ENCODE measurements at regions not wholly inside any gene's neighbourhood (a gene's known extent, or its start where the extent isn't known, plus 50 kb on each side); places are given as distances from the start of the nearest gene placed in this dataset.
"Not testable (repeated sequence)": the region's sequence is repeated elsewhere in the genome, so short reads cannot be mapped to it uniquely, and the experiment has no call there.

- TF ChIP-seq, protein P1, sequence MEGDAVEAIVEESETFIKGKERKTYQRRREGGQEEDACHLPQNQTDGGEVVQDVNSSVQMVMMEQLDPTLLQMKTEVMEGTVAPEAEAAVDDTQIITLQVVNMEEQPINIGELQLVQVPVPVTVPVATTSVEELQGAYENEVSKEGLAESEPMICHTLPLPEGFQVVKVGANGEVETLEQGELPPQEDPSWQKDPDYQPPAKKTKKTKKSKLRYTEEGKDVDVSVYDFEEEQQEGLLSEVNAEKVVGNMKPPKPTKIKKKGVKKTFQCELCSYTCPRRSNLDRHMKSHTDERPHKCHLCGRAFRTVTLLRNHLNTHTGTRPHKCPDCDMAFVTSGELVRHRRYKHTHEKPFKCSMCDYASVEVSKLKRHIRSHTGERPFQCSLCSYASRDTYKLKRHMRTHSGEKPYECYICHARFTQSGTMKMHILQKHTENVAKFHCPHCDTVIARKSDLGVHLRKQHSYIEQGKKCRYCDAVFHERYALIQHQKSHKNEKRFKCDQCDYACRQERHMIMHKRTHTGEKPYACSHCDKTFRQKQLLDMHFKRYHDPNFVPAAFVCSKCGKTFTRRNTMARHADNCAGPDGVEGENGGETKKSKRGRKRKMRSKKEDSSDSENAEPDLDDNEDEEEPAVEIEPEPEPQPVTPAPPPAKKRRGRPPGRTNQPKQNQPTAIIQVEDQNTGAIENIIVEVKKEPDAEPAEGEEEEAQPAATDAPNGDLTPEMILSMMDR (IDR thresholded peaks at IDR 0.05; ENCODE audit: borderline replicate concordance) = no peak
- no peak for DNase-seq
- Histone ChIP-seq H3K27me3 (ENCODE audit: low read depth) (no peaks in the 10 kb centered on the region), H3K4me1 (peaks cover 11% of the 10 kb centered on the region), H3K27ac (replicated peaks) (peak overlapping the region; percentile 14), H3K36me3 (no peaks in the 10 kb centered on the region), H3K9me3 (replicated peaks) (peaks cover 26% of the 10 kb centered on the region), H3K4me3 (peak overlapping the region; percentile 13)
- intact Hi-C loops (cut with micrococcal nuclease) = no loop called here
Measured at GRCh38 chr6:4472969-4473642, 303.1 kb upstream of the CDYL start.

DNA sequence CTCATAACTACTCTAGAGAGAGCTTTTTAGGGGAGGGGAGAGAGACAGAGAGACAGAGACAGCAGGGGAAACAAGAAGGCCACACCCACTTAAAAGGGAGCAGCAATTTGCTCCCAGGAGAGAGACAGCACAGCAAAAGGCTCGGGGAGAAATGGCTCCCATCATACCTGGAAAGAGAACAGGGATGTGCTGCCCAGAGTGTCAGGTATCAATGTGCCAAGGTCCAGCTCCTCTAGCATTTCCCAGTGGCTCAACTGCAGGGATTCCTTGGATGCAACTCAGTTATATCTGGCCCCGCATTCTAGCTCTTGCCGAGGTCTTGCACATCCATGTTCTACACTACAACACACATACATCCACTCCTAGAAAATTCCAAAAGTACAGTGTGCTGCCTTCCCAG, 304.0 kb upstream of the CDYL start:
- DNase-seq = no peak
- Histone ChIP-seq H3K27me3 (ENCODE audit: low read depth) (no peaks in the 10 kb centered on the region), H3K4me1 (peaks cover 11% of the 10 kb centered on the region), H3K36me3 (no peaks in the 10 kb centered on the region), H3K27ac (replicated peaks) (no peak overlapping the region), H3K4me3 (no peak overlapping the region), H3K9me3 (replicated peaks) (peaks cover 26% of the 10 kb centered on the region)
- TF ChIP-seq, protein P1 (IDR thresholded peaks at IDR 0.05; ENCODE audit: borderline replicate concordance) = no peak
- intact Hi-C loops (cut with micrococcal nuclease) = no loop called here

DNA sequence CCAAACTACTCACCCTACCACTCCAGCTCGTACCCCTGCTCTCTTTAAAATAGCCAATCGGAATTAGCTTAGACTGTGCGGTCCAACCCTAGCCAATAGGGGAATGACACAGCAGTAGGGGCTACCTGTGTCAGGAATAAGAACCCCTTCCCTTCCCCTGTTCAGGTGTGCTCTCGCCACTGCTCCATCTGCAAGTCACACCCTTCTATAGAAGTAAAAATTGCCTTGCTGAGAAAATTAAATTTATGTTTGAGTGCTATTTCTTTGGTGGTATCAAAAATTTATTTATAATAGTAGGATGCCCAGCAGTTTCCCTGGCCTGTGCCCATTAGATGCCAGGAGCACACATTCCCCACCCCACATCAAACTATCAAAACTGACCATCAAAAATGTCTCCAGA, 304.7 kb upstream of the CDYL start:
- H3K27ac ChIP-seq (replicated peaks); H3K36me3 ChIP-seq; H3K27me3 ChIP-seq (ENCODE audit: low read depth); DNase-seq; H3K4me3 ChIP-seq; intact Hi-C loops (cut with micrococcal nuclease): not testable (repeated sequence)
- Histone ChIP-seq H3K9me3 (replicated peaks) (peaks cover 26% of the 10 kb centered on the region), H3K4me1 (peaks cover 11% of the 10 kb centered on the region)

DNA sequence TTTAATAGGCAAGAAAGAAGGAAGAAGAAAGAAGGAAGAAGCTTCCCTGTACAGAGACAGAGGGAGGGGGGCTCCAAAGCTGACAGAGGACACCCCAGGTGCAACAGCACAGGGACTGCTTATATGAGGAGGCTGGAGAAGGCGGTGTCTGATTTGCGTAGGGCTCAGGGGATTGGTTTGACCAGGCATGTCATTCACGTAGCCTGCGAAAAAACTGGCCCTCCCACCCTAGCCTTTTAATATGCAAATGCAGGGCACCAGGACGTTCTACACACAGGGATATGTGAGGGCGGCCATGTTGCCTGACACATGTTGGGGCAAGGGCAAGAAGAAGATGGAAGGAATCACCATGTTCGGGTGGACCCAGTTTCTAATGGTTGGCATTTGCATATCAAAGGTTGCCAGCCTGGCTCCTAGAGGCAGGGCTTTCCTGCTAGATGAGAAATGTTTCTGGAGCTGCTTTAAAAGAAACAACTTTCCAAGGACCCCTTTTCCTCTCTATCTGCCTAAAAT, 305.4 kb upstream of the CDYL start:
- Histone ChIP-seq H3K27ac (replicated peaks) (no peak overlapping the region), H3K9me3 (replicated peaks) (peaks cover 26% of the 10 kb centered on the region), H3K27me3 (ENCODE audit: low read depth) (no peaks in the 10 kb centered on the region), H3K36me3 (no peaks in the 10 kb centered on the region), H3K4me1 (peaks cover 11% of the 10 kb centered on the region), H3K4me3 (no peak overlapping the region)
- DNase-seq = no peak
- TF ChIP-seq, protein P1 (IDR thresholded peaks at IDR 0.05; ENCODE audit: borderline replicate concordance) = no peak
- intact Hi-C loops (cut with micrococcal nuclease) = no loop called here

- Histone ChIP-seq H3K4me1 (no peaks in the 10 kb centered on the region), H3K27ac (replicated peaks) (no peak overlapping the region), H3K4me3 (no peak overlapping the region), H3K36me3 (no peaks in the 10 kb centered on the region), H3K9me3 (replicated peaks) (peaks cover 21% of the 10 kb centered on the region), H3K27me3 (ENCODE audit: low read depth) (no peaks in the 10 kb centered on the region)
- no peak for DNase-seq
- intact Hi-C loops (cut with micrococcal nuclease) = no loop called here
- TF ChIP-seq, protein P1 (IDR thresholded peaks at IDR 0.05; ENCODE audit: borderline replicate concordance) = no peak
Measured at GRCh38 chr6:4466769-4467480, 309.3 kb upstream of the CDYL start.

- intact Hi-C loops (cut with micrococcal nuclease) = no loop called here
Measured at GRCh38 chr6:4466261-4466660, 309.9 kb upstream of the CDYL start.

More at GRCh38 chr6:4466261-4466660, 309.9 kb upstream of the CDYL start:
- H3K9me3 ChIP-seq (replicated peaks) = peaks cover 14% of the 10 kb centered on the region
- no peak for DNase-seq
- no peak overlapping the region for H3K4me3 ChIP-seq
- H3K4me1 ChIP-seq = peaks cover 2% of the 10 kb centered on the region
- H3K27me3 ChIP-seq (ENCODE audit: low read depth) = no peaks in the 10 kb centered on the region
- TF ChIP-seq, protein P1 (IDR thresholded peaks at IDR 0.05; ENCODE audit: borderline replicate concordance) = no peak
- no peaks in the 10 kb centered on the region for H3K36me3 ChIP-seq
- H3K27ac ChIP-seq (replicated peaks) = no peak overlapping the region
